Chondrocyte (in vitro differentiated cells): ENCODE measurements at regions not wholly inside any gene's neighbourhood (a gene's known extent, or its start where the extent isn't known, plus 50 kb on each side); places are given as distances from the start of the nearest gene placed in this dataset.

Source experiments
- DNase-seq: peaks from one replicate; pipeline ENCODE4 v3.0.0; 2021; ENCODE audit warnings: mixed read lengths, low spot score
- H3K27ac Mint-ChIP-seq: one replicate; pipeline ENCODE4 v1.8.0; 2021; ENCODE audit warnings: mild to moderate bottlenecking, moderate library complexity, mixed read lengths; ENCODE audit not compliant: unreplicated experiment
- H3K27me3 Mint-ChIP-seq: 2 replicates; pipeline ENCODE4 v1.8.0; 2021; ENCODE audit warnings: low read depth, mixed read lengths
- H3K36me3 Mint-ChIP-seq: 2 replicates; pipeline ENCODE4 v1.8.0; 2021; ENCODE audit warnings: low read depth, mixed read lengths
- H3K4me1 Mint-ChIP-seq: 2 replicates; pipeline ENCODE4 v1.8.0; 2021; ENCODE audit warnings: low read depth, mild to moderate bottlenecking, mixed read lengths
- H3K4me3 Mint-ChIP-seq: one replicate; pipeline ENCODE4 v1.8.0; 2021; ENCODE audit warnings: mild to moderate bottlenecking, moderate library complexity, mixed read lengths; ENCODE audit not compliant: unreplicated experiment
- H3K9me3 Mint-ChIP-seq: 2 replicates; pipeline ENCODE4 v1.8.0; 2021; ENCODE audit warnings: low read depth, mixed read lengths
- CTCF ChIP-seq: fragments of 200-600 bp; sonication (generic); IDR thresholded peaks from 2 replicates; pipeline ENCODE4 v1.5.0; 2021; ENCODE audit warnings: antibody characterized with exemption, mild to moderate bottlenecking, moderate library complexity

- peaks cover 2% of the 10 kb centered on the region for H3K9me3 Mint-ChIP-seq
- H3K4me1 Mint-ChIP-seq: no peaks in the 10 kb centered on the region
- no peak overlapping the region for H3K27ac Mint-ChIP-seq
- H3K36me3 Mint-ChIP-seq: no peaks in the 10 kb centered on the region
- no peaks in the 10 kb centered on the region for H3K27me3 Mint-ChIP-seq
- DNase-seq: no peak
- no peak for TF ChIP-seq CTCF
- no peak overlapping the region for H3K4me3 Mint-ChIP-seq
These were observed 139.8 kb upstream of the SRRM4 start for GRCh38 chr12:118841588-118841987.

- Mint-ChIP-seq H3K9me3 (peaks cover 2% of the 10 kb centered on the region), H3K4me3 (no peak overlapping the region), H3K27me3 (no peaks in the 10 kb centered on the region), H3K4me1 (no peaks in the 10 kb centered on the region), H3K27ac (no peak overlapping the region), H3K36me3 (no peaks in the 10 kb centered on the region)
- DNase-seq: no peak
- TF ChIP-seq CTCF: no peak
These were observed 138.5 kb upstream of the SRRM4 start for GRCh38 chr12:118842866-118843265.

GRCh38 chr12:118846416-118846815 lies 134.9 kb upstream of the SRRM4 start:
- DNase-seq: no peak
- Mint-ChIP-seq H3K27ac (no peak overlapping the region), H3K27me3 (no peaks in the 10 kb centered on the region), H3K4me3 (no peak overlapping the region), H3K9me3 (peaks cover 4% of the 10 kb centered on the region), H3K4me1 (no peaks in the 10 kb centered on the region), H3K36me3 (no peaks in the 10 kb centered on the region)
- TF ChIP-seq CTCF: no peak

- peak; percentile 64 for TF ChIP-seq CTCF
- Mint-ChIP-seq H3K27me3 (peaks cover 1% of the 10 kb centered on the region), H3K36me3 (no peaks in the 10 kb centered on the region), H3K4me1 (no peaks in the 10 kb centered on the region), H3K27ac (no peak overlapping the region), H3K4me3 (no peak overlapping the region), H3K9me3 (peaks cover 4% of the 10 kb centered on the region)
- no peak for DNase-seq
These were observed 131.0 kb upstream of the SRRM4 start for GRCh38 chr12:118850244-118850825.

GRCh38 chr12:118851891-118852290 lies 129.4 kb upstream of the SRRM4 start:
- peaks cover 1% of the 10 kb centered on the region for H3K27me3 Mint-ChIP-seq
- H3K36me3 Mint-ChIP-seq: no peaks in the 10 kb centered on the region
- no peak for TF ChIP-seq CTCF
- peaks cover 2% of the 10 kb centered on the region for H3K9me3 Mint-ChIP-seq
- DNase-seq: no peak
- H3K4me3 Mint-ChIP-seq: no peak overlapping the region
- H3K27ac Mint-ChIP-seq: no peak overlapping the region
- no peaks in the 10 kb centered on the region for H3K4me1 Mint-ChIP-seq
